HEK293 (cell line): ENCODE measurements at regions not wholly inside any gene's neighbourhood (a gene's known extent, or its start where the extent isn't known, plus 50 kb on each side); places are given as distances from the start of the nearest gene placed in this dataset.

Experiments used
- BCL6B ChIP-seq: fragments of 450-650 bp; formaldehyde crosslinking; IDR thresholded peaks from 2 replicates; pipeline ENCODE4 v1.5.1; 2017; ENCODE audit warnings: missing biosample characterization, missing genetic modification characterization
- EGR2 ChIP-seq: fragments of 450-650 bp; formaldehyde crosslinking; IDR thresholded peaks from 2 replicates; pipeline ENCODE4 v1.5.1; 2016; ENCODE audit warnings: low read depth, missing biosample characterization, missing genetic modification characterization
- FEZF1 ChIP-seq: fragments of 450-650 bp; formaldehyde crosslinking; IDR thresholded peaks from 2 replicates; pipeline ENCODE4 v1.5.1; 2016; ENCODE audit warnings: missing biosample characterization, missing genetic modification characterization
- KLF17 ChIP-seq: fragments of 450-650 bp; formaldehyde crosslinking; IDR thresholded peaks from 2 replicates; pipeline ENCODE4 v1.5.1; 2016; ENCODE audit warnings: missing biosample characterization, missing genetic modification characterization
- PRDM10 ChIP-seq: fragments of 450-650 bp; formaldehyde crosslinking; IDR thresholded peaks from 2 replicates; pipeline ENCODE4 v1.5.1; 2016; ENCODE audit warnings: missing biosample characterization, missing genetic modification characterization
- SP2 ChIP-seq: fragments of 450-650 bp; formaldehyde crosslinking; IDR thresholded peaks from 2 replicates; pipeline ENCODE4 v1.5.1; 2016; ENCODE audit warnings: missing biosample characterization, missing genetic modification characterization
- SP3 ChIP-seq: fragments of 450-650 bp; formaldehyde crosslinking; IDR thresholded peaks from 2 replicates; pipeline ENCODE4 v1.5.1; 2016; ENCODE audit warnings: missing biosample characterization, missing genetic modification characterization
- ZBTB17 ChIP-seq: fragments of 450-650 bp; formaldehyde crosslinking; IDR thresholded peaks from 2 replicates; pipeline ENCODE4 v1.5.1; 2016; ENCODE audit warnings: missing biosample characterization, missing genetic modification characterization
- ZBTB49 ChIP-seq: fragments of 450-650 bp; formaldehyde crosslinking; IDR thresholded peaks from 2 replicates; pipeline ENCODE4 v1.5.1; 2016; ENCODE audit warnings: missing biosample characterization, missing genetic modification characterization, low read depth
- ZBTB6 ChIP-seq: fragments of 450-650 bp; formaldehyde crosslinking; IDR thresholded peaks from 2 replicates; pipeline ENCODE4 v1.5.1; 2017; ENCODE audit warnings: missing biosample characterization, missing genetic modification characterization
- ZBTB8A ChIP-seq: fragments of 450-650 bp; formaldehyde crosslinking; IDR thresholded peaks from 2 replicates; pipeline ENCODE4 v1.5.1; 2016; ENCODE audit warnings: missing biosample characterization, missing genetic modification characterization
- ZFP3 ChIP-seq: fragments of 450-650 bp; formaldehyde crosslinking; IDR thresholded peaks from 2 replicates; pipeline ENCODE4 v1.5.1; 2016; ENCODE audit warnings: low read depth, missing biosample characterization, missing genetic modification characterization
- ZFP37 ChIP-seq: fragments of 450-650 bp; formaldehyde crosslinking; IDR thresholded peaks from 2 replicates; pipeline ENCODE4 v1.5.1; 2016; ENCODE audit warnings: missing biosample characterization, missing genetic modification characterization
- ZNF114 ChIP-seq: fragments of 450-650 bp; formaldehyde crosslinking; IDR thresholded peaks from 2 replicates; pipeline ENCODE4 v1.5.0; 2017; ENCODE audit warnings: missing biosample characterization, missing genetic modification characterization
- ZNF175 ChIP-seq: fragments of 450-650 bp; formaldehyde crosslinking; IDR thresholded peaks from 2 replicates; pipeline ENCODE4 v1.5.1; 2016; ENCODE audit warnings: missing biosample characterization, missing genetic modification characterization
- ZNF274 ChIP-seq, 2 experiments: fragments of 200-500 bp in 1 of 2; fragments of 450-650 bp in 1 of 2; sonication (Bioruptor generic) in 1 of 2; formaldehyde crosslinking in 1 of 2; IDR thresholded peaks; 2 replicates each; pipeline versions ENCODE4 v1.5.1 to v1.6.1; 2014 to 2016; ENCODE audit warnings: borderline replicate concordance in 1 of 2, inconsistent platforms in 1 of 2, low read length in 1 of 2, missing biosample characterization in 1 of 2, missing genetic modification characterization in 1 of 2
- ZNF335 ChIP-seq: fragments of 450-650 bp; formaldehyde crosslinking; conservative IDR thresholded peaks from 2 replicates; pipeline ENCODE4 v1.5.1; 2016; ENCODE audit warnings: missing biosample characterization, missing genetic modification characterization
- ZNF362 ChIP-seq: fragments of 450-650 bp; formaldehyde crosslinking; IDR thresholded peaks from 2 replicates; pipeline ENCODE4 v1.5.1; 2016; ENCODE audit warnings: missing biosample characterization, missing genetic modification characterization
- ZNF423 ChIP-seq: fragments of 450-650 bp; formaldehyde crosslinking; IDR thresholded peaks from 2 replicates; pipeline ENCODE4 v1.5.1; 2016; ENCODE audit warnings: missing biosample characterization, missing genetic modification characterization
- ZNF433 ChIP-seq: fragments of 450-650 bp; formaldehyde crosslinking; IDR thresholded peaks from 2 replicates; pipeline ENCODE4 v1.5.1; 2016; ENCODE audit warnings: missing biosample characterization, missing genetic modification characterization, low read depth
- ZNF473 ChIP-seq: fragments of 450-650 bp; formaldehyde crosslinking; IDR thresholded peaks from 2 replicates; pipeline ENCODE4 v1.5.1; 2017; ENCODE audit warnings: missing biosample characterization, missing genetic modification characterization
- ZNF560 ChIP-seq: fragments of 450-650 bp; formaldehyde crosslinking; IDR thresholded peaks from 2 replicates; pipeline ENCODE4 v1.5.1; 2017; ENCODE audit warnings: missing biosample characterization, missing genetic modification characterization, borderline replicate concordance
- ZNF571 ChIP-seq: fragments of 450-650 bp; formaldehyde crosslinking; IDR thresholded peaks from 2 replicates; pipeline ENCODE4 v1.5.0; 2017; ENCODE audit warnings: missing biosample characterization, missing genetic modification characterization
- ZNF600 ChIP-seq: fragments of 450-650 bp; formaldehyde crosslinking; IDR thresholded peaks from 2 replicates; pipeline ENCODE4 v1.5.1; 2016; ENCODE audit warnings: missing biosample characterization, missing genetic modification characterization
- ZNF660 ChIP-seq: fragments of 450-650 bp; IDR thresholded peaks from 2 replicates; pipeline ENCODE4 v1.5.1; 2018; ENCODE audit warnings: missing biosample characterization, mild to moderate bottlenecking, missing genetic modification characterization
- ZNF670 ChIP-seq: fragments of 450-650 bp; formaldehyde crosslinking; IDR thresholded peaks from 2 replicates; pipeline ENCODE4 v1.5.1; 2016; ENCODE audit warnings: missing biosample characterization, missing genetic modification characterization, low read depth
- ZNF791 ChIP-seq: fragments of 450-650 bp; formaldehyde crosslinking; IDR thresholded peaks from 2 replicates; pipeline ENCODE4 v1.5.1; 2016; ENCODE audit warnings: missing biosample characterization, missing genetic modification characterization
- ZSCAN23 ChIP-seq: fragments of 450-650 bp; formaldehyde crosslinking; IDR thresholded peaks from 2 replicates; pipeline ENCODE4 v1.5.1; 2016; ENCODE audit warnings: missing biosample characterization, missing genetic modification characterization

- TF ChIP-seq ZNF660 (tag by site-specific recombination) (no peak), FEZF1 (tag by site-specific recombination) (peak; percentile 75), ZSCAN23 (tag by site-specific recombination) (no peak), ZNF274 (IDR thresholded peaks at IDR 0.05; ENCODE audit: low read length) (no peak), ZNF274 (tag by site-specific recombination; IDR thresholded peaks at IDR 0.05; ENCODE audit: borderline replicate concordance) (no peak), KLF17 (no peak), SP3 (tag by site-specific recombination) (no peak), ZBTB8A (tag by site-specific recombination) (no peak), ZNF473 (no peak), ZNF335 (0 out of 2 replicates have a peak, but pooled peaks have one; percentile 21), ZNF670 (tag by site-specific recombination) (no peak), ZNF600 (peak; percentile 38; the same call in 1 of the 2 replicates), BCL6B (tag by site-specific recombination) (no peak), ZNF791 (tag by site-specific recombination) (no peak), ZNF560 (no peak), ZNF571 (tag by site-specific recombination) (no peak), ZNF423 (tag by site-specific recombination) (no peak), ZNF114 (tag by site-specific recombination) (no peak), ZFP37 (tag by site-specific recombination) (peak; percentile 70), ZBTB6 (tag by site-specific recombination) (no peak), ZNF362 (tag by site-specific recombination) (peak; percentile 88), ZNF175 (no peak), ZFP3 (no peak), ZBTB17 (tag by site-specific recombination) (peak; percentile 96), EGR2 (tag by site-specific recombination) (no peak), SP2 (no peak), PRDM10 (tag by site-specific recombination) (peak; percentile 48), ZNF433 (tag by site-specific recombination) (no peak), ZBTB49 (tag by site-specific recombination) (no peak)
These were observed 55.5 kb upstream of the PSEN2 start (continued) for GRCh38 chr1:226814751-226815537.
